Kidney epithelial cell (primary cell): ENCODE measurements at regions not wholly inside any gene's neighbourhood (a gene's known extent, or its start where the extent isn't known, plus 50 kb on each side); places are given as distances from the start of the nearest gene placed in this dataset.

ENCODE experiments used
- DNase-seq: peaks from one replicate; pipeline ENCODE4 v3.0.0-alpha.2; 2010; ENCODE audit warnings: low read depth
- H3K27me3 ChIP-seq: 2 replicates; pipeline ENCODE4 v1.6.0; 2011; ENCODE audit warnings: low read length; ENCODE audit not compliant: control insufficient read depth, insufficient read depth
- H3K36me3 ChIP-seq: 2 replicates; pipeline ENCODE4 v1.5.1; 2011; ENCODE audit warnings: low read length; ENCODE audit not compliant: control insufficient read depth, insufficient read depth
- H3K4me3 ChIP-seq: 2 replicates; pipeline ENCODE4 v1.5.1; 2011; ENCODE audit warnings: low read depth, mild to moderate bottlenecking, control low read depth, low read length
- CTCF ChIP-seq: IDR thresholded peaks from 2 replicates; pipeline ENCODE4 v1.5.1; 2011; ENCODE audit warnings: mild to moderate bottlenecking, moderate library complexity, low read length, control low read depth, inconsistent platforms; ENCODE audit not compliant: insufficient read depth, poor library complexity, severe bottlenecking

- no peak for TF ChIP-seq CTCF
- Histone ChIP-seq H3K36me3 (no peaks in the 10 kb centered on the region), H3K4me3 (no peak overlapping the region), H3K27me3 (peaks cover 5% of the 10 kb centered on the region)
- DNase-seq = no peak
These were observed 118.5 kb upstream of the ERCC6L2 start for GRCh38 chr9:95756986-95757385.

DNA sequence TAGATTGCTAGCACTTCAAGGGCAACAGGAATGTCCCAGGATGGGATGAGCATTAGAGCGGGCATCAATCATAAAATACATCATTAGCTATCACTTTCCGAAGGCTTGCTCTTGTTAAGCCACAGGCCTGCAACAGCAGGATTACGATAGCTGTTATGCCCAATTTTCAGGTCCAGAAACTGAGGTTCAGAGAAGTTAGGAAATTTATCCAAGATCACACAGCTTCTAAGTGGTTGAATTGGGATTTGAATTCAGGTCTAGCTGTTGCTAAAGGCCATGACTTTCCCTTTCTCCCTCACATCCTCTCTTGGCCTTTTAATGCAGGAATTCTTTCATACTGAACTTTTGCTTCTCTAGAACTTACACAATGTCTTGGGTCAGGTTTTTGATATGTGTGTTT is 119.4 kb upstream of the ERCC6L2 start:
- no peak for TF ChIP-seq CTCF
- no peak overlapping the region for H3K4me3 ChIP-seq
- peaks cover 7% of the 10 kb centered on the region for H3K27me3 ChIP-seq
- no peak for DNase-seq
- H3K36me3 ChIP-seq = no peaks in the 10 kb centered on the region

GRCh38 chr9:95755421-95755730 is 120.1 kb upstream of the ERCC6L2 start:
- TF ChIP-seq CTCF = no peak
- no peak for DNase-seq
- H3K36me3 ChIP-seq = no peaks in the 10 kb centered on the region
- H3K4me3 ChIP-seq = no peak overlapping the region
- H3K27me3 ChIP-seq = peaks cover 7% of the 10 kb centered on the region

DNA sequence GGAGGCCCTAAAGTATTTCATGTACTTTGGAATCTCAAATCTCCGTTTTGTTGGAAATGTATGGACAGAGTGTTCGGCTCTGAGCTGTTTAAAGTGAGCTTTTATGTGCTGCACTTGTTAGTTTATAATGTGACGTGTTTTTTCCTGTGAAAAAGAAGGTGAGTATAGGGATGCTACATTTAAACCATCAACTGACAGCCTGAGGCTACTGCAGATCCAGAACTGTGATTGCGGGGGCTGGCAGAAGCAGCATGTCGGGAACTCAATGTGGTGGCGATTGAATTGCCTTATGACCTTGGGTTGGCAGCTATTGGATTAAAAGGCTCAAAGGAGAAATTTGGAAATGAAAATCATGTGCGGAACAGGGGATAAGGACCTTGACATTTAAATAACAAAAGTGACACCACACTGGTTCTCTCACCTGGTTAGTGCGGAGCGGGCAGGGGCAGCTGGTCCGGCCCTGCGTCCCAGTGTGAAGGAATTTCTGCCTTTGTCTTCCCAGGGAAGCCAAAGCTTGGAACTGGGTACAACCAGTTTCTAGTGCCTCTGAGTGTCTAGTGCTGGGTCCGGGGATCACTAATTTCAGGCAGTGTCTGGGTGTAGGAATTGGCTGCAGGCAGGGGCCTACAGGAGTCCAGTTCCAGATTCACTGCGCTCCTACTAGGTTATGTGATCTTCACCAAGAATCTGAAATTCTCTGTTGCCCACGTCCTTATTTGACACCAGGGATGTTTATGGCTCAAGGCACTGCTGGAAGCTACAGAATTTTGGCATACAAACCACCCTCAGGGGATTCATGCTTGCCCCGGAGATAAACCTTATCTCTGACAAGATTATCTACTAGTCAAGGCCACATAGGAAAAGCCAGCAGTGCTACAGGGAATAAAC is 120.7 kb upstream of the ERCC6L2 start:
- H3K36me3 ChIP-seq = no peaks in the 10 kb centered on the region
- no peak for DNase-seq
- TF ChIP-seq CTCF = no peak
- H3K4me3 ChIP-seq = no peak overlapping the region
- peaks cover 7% of the 10 kb centered on the region for H3K27me3 ChIP-seq

- no peak for DNase-seq
- Histone ChIP-seq H3K4me3 (no peak overlapping the region), H3K27me3 (peaks cover 7% of the 10 kb centered on the region), H3K36me3 (no peaks in the 10 kb centered on the region)
- TF ChIP-seq CTCF = no peak
These were observed 121.6 kb upstream of the ERCC6L2 start for GRCh38 chr9:95753762-95754465.
